Fibroblast of the aortic adventitia (primary cell): ENCODE measurements at regions not wholly inside any gene's neighbourhood (a gene's known extent, or its start where the extent isn't known, plus 50 kb on each side); places are given as distances from the start of the nearest gene placed in this dataset.

ENCODE experiments used
- DNase-seq: peaks from one replicate; pipeline ENCODE4 v3.0.0-alpha.2; 2010; ENCODE audit warnings: low read depth
- H3K4me3 ChIP-seq: 2 replicates; pipeline ENCODE4 v1.5.1; 2011; ENCODE audit warnings: low read depth, mild to moderate bottlenecking, control low read depth, low read length, moderate library complexity
- TF ChIP-seq, protein P1 (sequence below): IDR thresholded peaks from 2 replicates; pipeline ENCODE4 v1.5.1; 2011; ENCODE audit warnings: mild to moderate bottlenecking, low read length, control low read depth, inconsistent platforms; ENCODE audit not compliant: insufficient read depth

DNA sequence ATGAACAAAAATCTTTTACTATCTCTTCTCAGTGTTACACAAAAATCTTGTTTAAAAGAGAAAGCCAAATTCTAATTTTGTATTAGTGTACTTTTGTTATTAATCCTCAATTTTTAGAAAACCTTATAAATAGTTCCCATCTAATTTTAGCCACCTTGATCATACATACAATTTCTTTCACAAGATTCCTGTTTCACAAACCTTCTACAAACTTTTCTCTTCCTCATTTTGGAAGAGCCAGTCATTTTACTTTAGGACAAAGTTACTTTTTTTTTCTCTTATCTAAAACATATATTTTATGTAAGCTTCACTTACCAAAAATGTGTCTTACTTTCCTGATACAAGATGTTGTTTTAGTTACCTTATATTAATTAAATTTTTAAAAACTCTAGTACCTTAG lies 161.3 kb downstream of the YIPF5 start:
- no peak overlapping the region for H3K4me3 ChIP-seq
- TF ChIP-seq, protein P1, sequence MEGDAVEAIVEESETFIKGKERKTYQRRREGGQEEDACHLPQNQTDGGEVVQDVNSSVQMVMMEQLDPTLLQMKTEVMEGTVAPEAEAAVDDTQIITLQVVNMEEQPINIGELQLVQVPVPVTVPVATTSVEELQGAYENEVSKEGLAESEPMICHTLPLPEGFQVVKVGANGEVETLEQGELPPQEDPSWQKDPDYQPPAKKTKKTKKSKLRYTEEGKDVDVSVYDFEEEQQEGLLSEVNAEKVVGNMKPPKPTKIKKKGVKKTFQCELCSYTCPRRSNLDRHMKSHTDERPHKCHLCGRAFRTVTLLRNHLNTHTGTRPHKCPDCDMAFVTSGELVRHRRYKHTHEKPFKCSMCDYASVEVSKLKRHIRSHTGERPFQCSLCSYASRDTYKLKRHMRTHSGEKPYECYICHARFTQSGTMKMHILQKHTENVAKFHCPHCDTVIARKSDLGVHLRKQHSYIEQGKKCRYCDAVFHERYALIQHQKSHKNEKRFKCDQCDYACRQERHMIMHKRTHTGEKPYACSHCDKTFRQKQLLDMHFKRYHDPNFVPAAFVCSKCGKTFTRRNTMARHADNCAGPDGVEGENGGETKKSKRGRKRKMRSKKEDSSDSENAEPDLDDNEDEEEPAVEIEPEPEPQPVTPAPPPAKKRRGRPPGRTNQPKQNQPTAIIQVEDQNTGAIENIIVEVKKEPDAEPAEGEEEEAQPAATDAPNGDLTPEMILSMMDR: no peak
- DNase-seq: no peak

DNA sequence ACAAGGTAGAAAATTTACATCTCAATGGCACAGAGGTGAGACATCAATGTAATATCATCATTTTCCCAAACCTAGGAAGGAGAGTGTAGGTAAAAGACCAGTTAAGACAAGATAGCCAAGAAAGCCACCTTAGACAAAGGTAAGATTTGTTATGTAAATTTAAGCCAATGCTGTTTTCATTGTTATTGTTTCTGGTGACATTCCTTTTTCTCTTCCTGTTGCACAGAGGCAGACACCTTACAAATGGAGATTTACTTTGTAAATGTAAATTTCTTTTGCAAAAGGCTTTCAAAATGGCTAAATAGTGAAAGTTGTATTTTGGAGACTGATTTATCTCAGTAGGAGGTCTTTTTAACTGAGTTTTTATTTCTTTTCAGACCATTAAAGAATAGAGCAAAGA lies 159.1 kb downstream of the YIPF5 start:
- TF ChIP-seq, protein P1: no peak
- no peak for DNase-seq

DNA sequence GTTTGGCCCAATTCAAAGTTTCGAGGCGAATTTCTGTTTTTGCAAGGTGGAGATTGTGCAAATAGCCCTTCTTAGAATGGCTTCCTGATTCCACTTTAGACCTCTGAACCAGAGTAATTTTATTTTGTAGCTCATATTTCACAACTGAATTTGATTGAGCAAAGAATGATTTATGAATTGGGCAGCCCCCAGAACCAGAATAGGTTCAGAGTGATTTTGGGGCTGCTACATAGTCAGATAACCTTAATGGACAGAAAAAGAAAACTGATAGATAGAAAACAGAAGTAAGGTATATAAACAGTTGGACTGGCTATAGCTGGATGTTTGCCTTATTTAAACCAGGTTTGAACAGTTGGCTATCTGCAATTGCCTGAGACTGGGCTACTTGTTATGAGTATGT lies 156.6 kb downstream of the YIPF5 start:
- no peak overlapping the region for H3K4me3 ChIP-seq
- TF ChIP-seq, protein P1: no peak
- DNase-seq: no peak

More for the DNA sequence above, 159.1 kb downstream of the YIPF5 start:
- no peak overlapping the region for H3K4me3 ChIP-seq

DNA sequence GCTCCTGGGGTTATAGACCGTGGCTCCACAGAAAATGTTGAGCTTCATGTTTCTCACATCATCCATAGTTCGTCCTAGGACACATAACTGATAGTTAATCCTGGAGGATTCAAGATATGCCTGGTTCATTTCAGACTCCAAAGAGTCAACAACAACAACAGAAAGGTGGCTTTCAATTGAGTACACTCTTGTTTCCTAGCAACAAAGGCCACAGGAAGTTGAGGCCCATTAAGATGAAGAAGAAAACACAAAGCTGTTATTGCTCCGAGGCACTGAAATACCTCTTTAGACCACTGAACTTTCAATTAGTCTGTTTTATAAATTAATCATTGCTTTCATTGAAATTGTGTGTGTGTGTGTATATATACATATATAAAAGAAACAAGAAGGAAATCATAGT lies 154.5 kb downstream of the YIPF5 start:
- H3K4me3 ChIP-seq: no peak overlapping the region
- DNase-seq: no peak
- TF ChIP-seq, protein P1: no peak

DNA sequence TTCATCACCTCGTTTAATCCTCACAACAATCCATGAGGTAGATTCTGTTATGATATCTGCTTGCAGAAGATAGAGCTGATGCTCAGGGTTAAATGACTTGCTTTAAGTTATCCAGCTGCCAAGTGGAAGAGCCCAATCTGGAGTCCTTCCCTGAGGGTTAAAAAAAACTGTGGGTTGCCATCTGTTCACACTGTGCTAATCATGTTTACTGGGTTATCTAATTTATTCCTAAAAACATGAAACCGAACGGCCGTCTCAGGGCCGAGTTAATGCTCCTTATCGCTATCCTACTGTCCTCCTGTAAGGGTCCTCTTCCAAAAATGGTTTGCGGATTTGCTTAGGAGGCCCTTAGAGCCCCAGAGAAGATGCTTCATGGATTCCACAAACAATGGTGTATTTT lies 153.3 kb downstream of the YIPF5 start:
- TF ChIP-seq, protein P1: no peak
- H3K4me3 ChIP-seq: no peak overlapping the region
- no peak for DNase-seq

DNA sequence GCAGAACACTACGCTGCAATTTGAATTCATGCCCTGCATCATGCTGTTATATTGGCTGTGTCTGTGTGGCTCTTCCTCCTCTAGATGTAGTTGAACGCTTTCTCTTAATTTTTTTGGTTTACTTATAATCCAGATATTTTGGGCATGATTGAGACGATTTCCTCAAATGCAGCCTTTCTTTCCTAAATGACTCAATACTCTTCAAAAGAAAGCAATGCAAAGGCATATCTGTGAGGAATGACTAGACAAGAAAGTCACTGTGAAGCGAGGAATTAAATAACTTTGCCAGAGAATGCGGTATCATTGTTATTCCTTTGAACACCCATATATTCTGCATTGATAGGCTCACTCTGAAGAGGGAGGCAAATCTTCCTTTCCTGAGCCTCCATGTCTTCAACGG lies 152.8 kb downstream of the YIPF5 start:
- TF ChIP-seq, protein P1: no peak

DNA sequence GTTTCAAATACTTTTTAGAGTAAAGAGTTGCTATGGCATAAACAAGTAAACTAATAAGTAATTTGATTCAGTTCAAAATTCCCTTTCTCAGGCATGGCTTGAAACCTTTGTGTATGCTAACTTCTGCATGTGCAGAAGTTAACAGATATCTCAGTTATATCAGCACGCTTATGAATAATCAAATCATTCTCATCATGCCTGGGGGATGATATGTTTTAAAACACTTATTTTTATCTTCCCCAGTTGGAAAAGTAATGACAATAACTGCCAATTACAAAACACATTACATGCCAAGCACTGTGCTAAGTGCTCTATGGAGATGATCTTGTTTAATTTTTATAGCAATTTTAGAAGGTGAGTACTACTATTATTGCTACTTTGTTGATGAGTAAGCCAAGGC lies 146.4 kb downstream of the YIPF5 start:
- DNase-seq: no peak
- TF ChIP-seq, protein P1: no peak
- H3K4me3 ChIP-seq: no peak overlapping the region

More for the DNA sequence above, 152.8 kb downstream of the YIPF5 start:
- H3K4me3 ChIP-seq: no peak overlapping the region
- peak; percentile 43 for DNase-seq
